GM23338 (cell line): ENCODE measurements at regions not wholly inside any gene's neighbourhood (a gene's known extent, or its start where the extent isn't known, plus 50 kb on each side); places are given as distances from the start of the nearest gene placed in this dataset.

ENCODE experiments used
- ATAC-seq: fragments of 200-7000 bp; cut with Tn5 transposase; 3 replicates; pipeline ENCODE4 v1.9.1; 2020
- DNase-seq: peaks from one replicate; pipeline ENCODE4 v3.0.0-alpha.2; 2015; ENCODE audit warnings: low spot score
- H2AFZ ChIP-seq: fragments of 200-600 bp; sonication (generic); 2 replicates; pipeline ENCODE4 v1.8.0; 2016; ENCODE audit warnings: antibody characterized with exemption, mild to moderate bottlenecking, moderate library complexity
- H3F3A ChIP-seq: fragments of 200-600 bp; sonication (generic); replicated peaks from 2 replicates; pipeline ENCODE4 v1.8.0; 2017; ENCODE audit warnings: antibody characterized with exemption, mixed run types, low read depth
- H3K27ac ChIP-seq: fragments of 200-600 bp; sonication (generic); 2 replicates; pipeline ENCODE4 v1.6.1; 2016; ENCODE audit warnings: low read depth
- H3K27me3 ChIP-seq: fragments of 200-600 bp; sonication (generic); 2 replicates; pipeline ENCODE4 v1.8.0; 2016; ENCODE audit warnings: mild to moderate bottlenecking, mixed run types, moderate library complexity; ENCODE audit not compliant: insufficient read depth
- H3K36me3 ChIP-seq: fragments of 200-600 bp; sonication (generic); 2 replicates; pipeline ENCODE4 v1.8.0; 2016; ENCODE audit warnings: mild to moderate bottlenecking; ENCODE audit not compliant: insufficient read depth
- H3K4me1 ChIP-seq: fragments of 200-600 bp; sonication (generic); 2 replicates; pipeline ENCODE4 v1.8.0; 2016; ENCODE audit warnings: mild to moderate bottlenecking, moderate library complexity; ENCODE audit not compliant: insufficient read depth
- H3K4me2 ChIP-seq: fragments of 200-600 bp; sonication (generic); 2 replicates; pipeline ENCODE4 v1.7.1; 2017; ENCODE audit warnings: mixed run types
- H3K4me3 ChIP-seq: fragments of 200-600 bp; sonication (generic); 2 replicates; pipeline ENCODE4 v1.6.1; 2016; ENCODE audit warnings: mixed run types
- H3K79me2 ChIP-seq: fragments of 200-600 bp; sonication (generic); replicated peaks from 2 replicates; pipeline ENCODE4 v1.8.0; 2017; ENCODE audit warnings: mild to moderate bottlenecking; ENCODE audit not compliant: insufficient read depth
- H3K9me2 ChIP-seq: fragments of 200-600 bp; sonication (generic); 2 replicates; pipeline ENCODE4 v1.8.0; 2017; ENCODE audit not compliant: insufficient read depth
- H4K20me1 ChIP-seq: fragments of 200-600 bp; sonication (generic); replicated peaks from 2 replicates; pipeline ENCODE4 v1.8.0; 2017; ENCODE audit warnings: mild to moderate bottlenecking; ENCODE audit not compliant: insufficient read depth
- H3K27ac Mint-ChIP-seq: 2 replicates; pipeline ENCODE4 v1.8.0; 2020; ENCODE audit warnings: inconsistent platforms, mild to moderate bottlenecking, moderate library complexity, mixed read lengths
- H3K27me3 Mint-ChIP-seq: 3 replicates; pipeline ENCODE4 v1.8.0; 2022; ENCODE audit warnings: low read depth, mild to moderate bottlenecking, moderate library complexity, mixed read lengths, inconsistent platforms; ENCODE audit not compliant: insufficient read depth, poor library complexity
- H3K36me3 Mint-ChIP-seq: 3 replicates; pipeline ENCODE4 v1.8.0; 2021; ENCODE audit warnings: low read depth, mild to moderate bottlenecking, inconsistent platforms, moderate library complexity, mixed read lengths
- H3K4me1 Mint-ChIP-seq: 3 replicates; pipeline ENCODE4 v1.8.0; 2020; ENCODE audit warnings: mild to moderate bottlenecking, inconsistent platforms, mixed read lengths
- H3K4me3 Mint-ChIP-seq: 3 replicates; pipeline ENCODE4 v1.8.0; 2021; ENCODE audit warnings: moderate library complexity, mild to moderate bottlenecking, inconsistent platforms, mixed read lengths
- H3K9me3 Mint-ChIP-seq: 3 replicates; pipeline ENCODE4 v1.8.0; 2020; ENCODE audit warnings: moderate library complexity, mild to moderate bottlenecking, inconsistent platforms, mixed read lengths
- CREB1 ChIP-seq: fragments of 250-450 bp; sonication (Bioruptor Pico); IDR thresholded peaks from 2 replicates; pipeline ENCODE4 v1.5.0; 2020; ENCODE audit warnings: low read depth, mild to moderate bottlenecking, moderate library complexity
- CTCF ChIP-seq, 2 experiments: fragments of 200-600 bp in 1 of 2; sonication (generic) in 1 of 2; conservative IDR thresholded peaks; 2 replicates each; pipeline versions ENCODE4 v1.5.1 to v1.6.1; 2016 to 2017; ENCODE audit warnings: antibody characterized with exemption in 2 of 2, low read depth in 2 of 2, mild to moderate bottlenecking in 2 of 2, moderate library complexity in 1 of 2
- EZH2 ChIP-seq: fragments of 200-600 bp; sonication (generic); IDR thresholded peaks from one replicate; pipeline ENCODE4 v1.8.0; 2017; ENCODE audit warnings: antibody characterized with exemption, mild to moderate bottlenecking, low read depth; ENCODE audit not compliant: unreplicated experiment
- EZH2phosphoT487 ChIP-seq: fragments of 200-600 bp; sonication (generic); IDR thresholded peaks from one replicate; pipeline ENCODE4 v1.8.1; 2018; ENCODE audit warnings: antibody characterized with exemption; ENCODE audit not compliant: unreplicated experiment
- JUNB ChIP-seq: IDR thresholded peaks from one replicate; pipeline ENCODE4 v1.6.1; 2016; ENCODE audit warnings: antibody characterized with exemption; ENCODE audit not compliant: unreplicated experiment
- NANOG ChIP-seq: IDR thresholded peaks from 2 replicates; pipeline ENCODE4 v1.6.1; 2016; ENCODE audit warnings: antibody characterized with exemption, borderline replicate concordance
- POLR2AphosphoS5 ChIP-seq: IDR thresholded peaks from 2 replicates; pipeline ENCODE4 v1.6.1; 2016; ENCODE audit warnings: antibody characterized with exemption, low read depth
- REST ChIP-seq: IDR thresholded peaks from one replicate; pipeline ENCODE4 v1.6.1; 2018; ENCODE audit warnings: antibody characterized with exemption; ENCODE audit not compliant: unreplicated experiment
- STAT1 ChIP-seq: IDR thresholded peaks from one replicate; pipeline ENCODE4 v1.6.1; 2016; ENCODE audit warnings: antibody characterized with exemption; ENCODE audit not compliant: unreplicated experiment
- ZNF114 ChIP-seq: fragments of 250-450 bp; sonication (Bioruptor Pico); IDR thresholded peaks from 2 replicates; pipeline ENCODE4 v1.5.0; 2020; ENCODE audit warnings: mild to moderate bottlenecking, moderate library complexity
- ZNF331 ChIP-seq: fragments of 250-450 bp; sonication (Bioruptor Pico); IDR thresholded peaks from 2 replicates; pipeline ENCODE4 v1.5.0; 2020; ENCODE audit warnings: low read depth, mild to moderate bottlenecking, moderate library complexity
- TF ChIP-seq, protein P1 (sequence below): IDR thresholded peaks from 2 replicates; pipeline ENCODE4 v1.6.1; 2016; ENCODE audit warnings: antibody characterized with exemption
- TF ChIP-seq, protein P2 (sequence below): fragments of 250-450 bp; sonication (Bioruptor Pico); IDR thresholded peaks from 2 replicates; pipeline ENCODE4 v1.5.0; 2020; ENCODE audit warnings: mild to moderate bottlenecking, moderate library complexity

DNA sequence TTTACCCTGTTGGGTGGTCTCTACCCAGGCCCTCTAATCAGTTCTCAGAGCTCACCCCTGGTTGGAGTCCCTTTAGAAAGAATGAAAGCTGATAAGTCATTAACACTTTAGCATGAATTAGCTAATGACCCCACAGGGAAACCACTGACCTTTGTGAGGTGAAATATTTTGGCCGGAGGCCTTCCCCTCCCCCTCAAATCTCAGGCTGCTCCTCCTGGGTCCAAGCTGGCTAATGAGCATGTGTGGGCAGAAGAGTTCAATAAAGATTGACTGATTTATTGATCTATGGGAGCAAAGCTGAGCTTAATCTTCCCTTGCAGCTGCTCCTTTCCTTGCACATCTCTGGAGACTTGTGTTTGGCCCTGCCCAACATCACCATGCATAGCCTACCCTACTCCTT lies 78.8 kb upstream of the CCDC85A start:
- H3K4me2 ChIP-seq: no peak overlapping the region
- H3F3A ChIP-seq: no peaks in the 10 kb centered on the region
- H3K79me2 ChIP-seq: no peaks in the 10 kb centered on the region
- H3K27ac ChIP-seq: no peak overlapping the region
- no peak overlapping the region for H3K4me3 ChIP-seq
- H3K9me2 ChIP-seq: peaks cover 7% of the 10 kb centered on the region; the same call in 1 of the 2 replicates
- Mint-ChIP-seq H3K4me1 (peaks cover 11% of the 10 kb centered on the region), H3K36me3 (no peaks in the 10 kb centered on the region), H3K27ac (no peak overlapping the region), H3K27me3 (peaks cover 6% of the 10 kb centered on the region), H3K4me3 (no peak overlapping the region), H3K9me3 (no peaks in the 10 kb centered on the region)
- H2AFZ ChIP-seq: no peak overlapping the region
- H3K36me3 ChIP-seq: no peaks in the 10 kb centered on the region
- DNase-seq: no peak
- H3K4me1 ChIP-seq: peaks cover 3% of the 10 kb centered on the region; the same call in 1 of the 2 replicates
- TF ChIP-seq STAT1: no peak
- no peak for TF ChIP-seq ZNF114 (CRISPR knock-in tag)
- no peak for TF ChIP-seq JUNB
- TF ChIP-seq CTCF (conservative IDR thresholded peaks at IDR 0.05; ENCODE audit: low read depth in 2 of 2): no peak
- no peak for TF ChIP-seq CREB1 (CRISPR knock-in tag)
- TF ChIP-seq POLR2AphosphoS5: no peak
- no peak for TF ChIP-seq NANOG
- TF ChIP-seq EZH2: no peak
- TF ChIP-seq REST: no peak
- no peak for TF ChIP-seq EZH2phosphoT487
- no peak for TF ChIP-seq ZNF331 (CRISPR knock-in tag)
- TF ChIP-seq, protein P1, sequence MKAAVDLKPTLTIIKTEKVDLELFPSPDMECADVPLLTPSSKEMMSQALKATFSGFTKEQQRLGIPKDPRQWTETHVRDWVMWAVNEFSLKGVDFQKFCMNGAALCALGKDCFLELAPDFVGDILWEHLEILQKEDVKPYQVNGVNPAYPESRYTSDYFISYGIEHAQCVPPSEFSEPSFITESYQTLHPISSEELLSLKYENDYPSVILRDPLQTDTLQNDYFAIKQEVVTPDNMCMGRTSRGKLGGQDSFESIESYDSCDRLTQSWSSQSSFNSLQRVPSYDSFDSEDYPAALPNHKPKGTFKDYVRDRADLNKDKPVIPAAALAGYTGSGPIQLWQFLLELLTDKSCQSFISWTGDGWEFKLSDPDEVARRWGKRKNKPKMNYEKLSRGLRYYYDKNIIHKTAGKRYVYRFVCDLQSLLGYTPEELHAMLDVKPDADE: no peak
- TF ChIP-seq, protein P2, sequence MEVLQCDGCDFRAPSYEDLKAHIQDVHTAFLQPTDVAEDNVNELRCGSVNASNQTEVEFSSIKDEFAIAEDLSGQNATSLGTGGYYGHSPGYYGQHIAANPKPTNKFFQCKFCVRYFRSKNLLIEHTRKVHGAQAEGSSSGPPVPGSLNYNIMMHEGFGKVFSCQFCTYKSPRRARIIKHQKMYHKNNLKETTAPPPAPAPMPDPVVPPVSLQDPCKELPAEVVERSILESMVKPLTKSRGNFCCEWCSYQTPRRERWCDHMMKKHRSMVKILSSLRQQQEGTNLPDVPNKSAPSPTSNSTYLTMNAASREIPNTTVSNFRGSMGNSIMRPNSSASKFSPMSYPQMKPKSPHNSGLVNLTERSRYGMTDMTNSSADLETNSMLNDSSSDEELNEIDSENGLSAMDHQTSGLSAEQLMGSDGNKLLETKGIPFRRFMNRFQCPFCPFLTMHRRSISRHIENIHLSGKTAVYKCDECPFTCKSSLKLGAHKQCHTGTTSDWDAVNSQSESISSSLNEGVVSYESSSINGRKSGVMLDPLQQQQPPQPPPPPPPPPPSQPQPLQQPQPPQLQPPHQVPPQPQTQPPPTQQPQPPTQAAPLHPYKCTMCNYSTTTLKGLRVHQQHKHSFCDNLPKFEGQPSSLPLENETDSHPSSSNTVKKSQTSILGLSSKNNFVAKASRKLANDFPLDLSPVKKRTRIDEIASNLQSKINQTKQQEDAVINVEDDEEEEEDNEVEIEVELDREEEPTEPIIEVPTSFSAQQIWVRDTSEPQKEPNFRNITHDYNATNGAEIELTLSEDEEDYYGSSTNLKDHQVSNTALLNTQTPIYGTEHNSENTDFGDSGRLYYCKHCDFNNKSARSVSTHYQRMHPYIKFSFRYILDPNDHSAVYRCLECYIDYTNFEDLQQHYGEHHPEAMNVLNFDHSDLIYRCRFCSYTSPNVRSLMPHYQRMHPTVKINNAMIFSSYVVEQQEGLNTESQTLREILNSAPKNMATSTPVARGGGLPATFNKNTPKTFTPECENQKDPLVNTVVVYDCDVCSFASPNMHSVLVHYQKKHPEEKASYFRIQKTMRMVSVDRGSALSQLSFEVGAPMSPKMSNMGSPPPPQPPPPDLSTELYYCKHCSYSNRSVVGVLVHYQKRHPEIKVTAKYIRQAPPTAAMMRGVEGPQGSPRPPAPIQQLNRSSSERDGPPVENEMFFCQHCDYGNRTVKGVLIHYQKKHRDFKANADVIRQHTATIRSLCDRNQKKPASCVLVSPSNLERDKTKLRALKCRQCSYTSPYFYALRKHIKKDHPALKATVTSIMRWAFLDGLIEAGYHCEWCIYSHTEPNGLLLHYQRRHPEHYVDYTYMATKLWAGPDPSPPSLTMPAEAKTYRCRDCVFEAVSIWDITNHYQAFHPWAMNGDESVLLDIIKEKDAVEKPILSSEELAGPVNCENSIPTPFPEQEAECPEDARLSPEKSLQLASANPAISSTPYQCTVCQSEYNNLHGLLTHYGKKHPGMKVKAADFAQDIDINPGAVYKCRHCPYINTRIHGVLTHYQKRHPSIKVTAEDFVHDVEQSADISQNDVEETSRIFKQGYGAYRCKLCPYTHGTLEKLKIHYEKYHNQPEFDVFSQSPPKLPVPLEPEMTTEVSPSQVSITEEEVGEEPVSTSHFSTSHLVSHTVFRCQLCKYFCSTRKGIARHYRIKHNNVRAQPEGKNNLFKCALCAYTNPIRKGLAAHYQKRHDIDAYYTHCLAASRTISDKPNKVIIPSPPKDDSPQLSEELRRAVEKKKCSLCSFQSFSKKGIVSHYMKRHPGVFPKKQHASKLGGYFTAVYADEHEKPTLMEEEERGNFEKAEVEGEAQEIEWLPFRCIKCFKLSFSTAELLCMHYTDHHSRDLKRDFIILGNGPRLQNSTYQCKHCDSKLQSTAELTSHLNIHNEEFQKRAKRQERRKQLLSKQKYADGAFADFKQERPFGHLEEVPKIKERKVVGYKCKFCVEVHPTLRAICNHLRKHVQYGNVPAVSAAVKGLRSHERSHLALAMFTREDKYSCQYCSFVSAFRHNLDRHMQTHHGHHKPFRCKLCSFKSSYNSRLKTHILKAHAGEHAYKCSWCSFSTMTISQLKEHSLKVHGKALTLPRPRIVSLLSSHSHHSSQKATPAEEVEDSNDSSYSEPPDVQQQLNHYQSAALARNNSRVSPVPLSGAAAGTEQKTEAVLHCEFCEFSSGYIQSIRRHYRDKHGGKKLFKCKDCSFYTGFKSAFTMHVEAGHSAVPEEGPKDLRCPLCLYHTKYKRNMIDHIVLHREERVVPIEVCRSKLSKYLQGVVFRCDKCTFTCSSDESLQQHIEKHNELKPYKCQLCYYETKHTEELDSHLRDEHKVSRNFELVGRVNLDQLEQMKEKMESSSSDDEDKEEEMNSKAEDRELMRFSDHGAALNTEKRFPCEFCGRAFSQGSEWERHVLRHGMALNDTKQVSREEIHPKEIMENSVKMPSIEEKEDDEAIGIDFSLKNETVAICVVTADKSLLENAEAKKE (CRISPR knock-in tag): no peak
- no peaks in the 10 kb centered on the region for H3K27me3 ChIP-seq
- H4K20me1 ChIP-seq: no peaks in the 10 kb centered on the region
- no peak for ATAC-seq
